HCT116 (cell line): ENCODE measurements at regions not wholly inside any gene's neighbourhood (a gene's known extent, or its start where the extent isn't known, plus 50 kb on each side); places are given as distances from the start of the nearest gene placed in this dataset.

Experiments used
- ATAC-seq: fragments of 200-7000 bp; cut with Tn5 transposase; 2 replicates; pipeline ENCODE4 v1.9.1; 2020; ENCODE audit warnings: mild to moderate bottlenecking, moderate library complexity
- BruUV-seq: library from RNA; stranded (reverse); fragments of 400-500 nt; replicated peaks from 2 replicates; lab custom pipeline; 2021; lab: Mats Ljungman, UMichigan
- CTCF ChIA-PET: fragments of 300-600 bp; sonication (Branson Sonifier 250); formaldehyde crosslinking; loops from one replicate; lab custom pipeline; 2021; ENCODE audit warnings: antibody characterized with exemption; lab: Charles Lee
- POLR2A ChIA-PET: fragments of 300-600, 350-600 bp; sonication (Branson Sonifier 250); formaldehyde crosslinking; loops from one replicate; lab custom pipeline; 2021; ENCODE audit warnings: antibody characterized with exemption; lab: Charles Lee
- RAD21 ChIA-PET, 2 experiments: fragments of 300-600 bp; sonication (Branson Sonifier 250); formaldehyde crosslinking; loops; one replicate each; lab custom pipeline; 2023; ENCODE audit warnings: low total read pairs in 2 of 2; ENCODE audit not compliant: uncharacterized antibody in 2 of 2, unreplicated experiment in 2 of 2, low non-redundant PET in 1 of 2; lab: Charles Lee
- DNase-seq: peaks from one replicate; pipeline ENCODE4 v3.0.0-alpha.2; 2010; ENCODE audit warnings: low read depth, low spot score
- H2AFZ ChIP-seq: fragments of 200-600 bp; shearing (Covaris generic), sonication (generic); 2 replicates; pipeline ENCODE4 v1.6.1; 2017; ENCODE audit warnings: low read depth, mixed run types, mixed read lengths, antibody characterized with exemption, low read length; ENCODE audit not compliant: poor library complexity, severe bottlenecking
- H3K27ac ChIP-seq: 2 replicates; pipeline ENCODE4 v1.5.1; 2012; ENCODE audit warnings: low read depth, low read length
- H3K27me3 ChIP-seq: fragments of 200-600 bp; sonication (generic); 2 replicates; pipeline ENCODE4 v1.6.1; 2016; ENCODE audit warnings: mixed run types, low read length, mixed read lengths; ENCODE audit not compliant: insufficient read depth
- H3K36me3 ChIP-seq, 2 experiments: fragments of 200-500 bp in 1 of 2; fragments of 200-600 bp in 1 of 2; sonication (Bioruptor generic) in 1 of 2; sonication (generic) in 1 of 2; 2 replicates each; pipeline versions ENCODE4 v1.5.1 to v1.6.1; 2014 to 2016; ENCODE audit warnings: low read length in 2 of 2, inconsistent platforms in 1 of 2, mixed read lengths in 1 of 2, mixed run types in 1 of 2; ENCODE audit not compliant: insufficient read depth in 2 of 2, control insufficient read depth in 1 of 2
- H3K4me1 ChIP-seq, 2 experiments: fragments of 200-600 bp in 1 of 2; sonication (generic) in 1 of 2; 2 replicates each; pipeline versions ENCODE4 v1.5.1 to v1.6.1; 2012 to 2017; ENCODE audit warnings: low read length in 2 of 2, inconsistent platforms in 1 of 2, mild to moderate bottlenecking in 1 of 2, mixed read lengths in 1 of 2, mixed run types in 1 of 2, moderate library complexity in 1 of 2; ENCODE audit not compliant: insufficient read depth in 2 of 2, control insufficient read depth in 1 of 2
- H3K4me2 ChIP-seq: fragments of 200-600 bp; sonication (generic); 2 replicates; pipeline ENCODE4 v1.6.1; 2017; ENCODE audit warnings: mixed run types, low read length, mixed read lengths
- H3K4me3 ChIP-seq, 2 experiments: fragments of 200-600 bp in 1 of 2; sonication (generic) in 1 of 2; replicated peaks in 1 of 2; 2 replicates each; pipeline ENCODE4 v1.5.1; 2011 to 2016; ENCODE audit warnings: low read length in 2 of 2, control low read depth in 1 of 2, low read depth in 1 of 2, mild to moderate bottlenecking in 1 of 2, mixed read lengths in 1 of 2, mixed run types in 1 of 2
- H3K79me2 ChIP-seq: fragments of 200-600 bp; sonication (generic); 2 replicates; pipeline ENCODE4 v1.6.1; 2017; ENCODE audit warnings: mild to moderate bottlenecking, mixed run types, low read length, moderate library complexity, mixed read lengths; ENCODE audit not compliant: insufficient read depth
- H3K9ac ChIP-seq: fragments of 200-600 bp; sonication (generic); 2 replicates; pipeline ENCODE4 v1.6.1; 2016; ENCODE audit warnings: low read length, mixed read lengths
- H3K9me2 ChIP-seq: fragments of 200-600 bp; sonication (generic), shearing (Covaris generic); 2 replicates; pipeline ENCODE4 v1.6.1; 2017; ENCODE audit warnings: mixed run types, mild to moderate bottlenecking, moderate library complexity; ENCODE audit not compliant: insufficient read depth
- H3K9me3 ChIP-seq, 2 experiments: fragments of 200-500 bp in 1 of 2; fragments of 200-600 bp in 1 of 2; sonication (Bioruptor generic) in 1 of 2; sonication (generic) in 1 of 2; 2 replicates each; pipeline ENCODE4 v1.6.1; 2014 to 2017; ENCODE audit warnings: low read length in 2 of 2, mixed read lengths in 2 of 2, inconsistent platforms in 1 of 2, low read depth in 1 of 2, mild to moderate bottlenecking in 1 of 2, mixed run types in 1 of 2, moderate library complexity in 1 of 2; ENCODE audit not compliant: control insufficient read depth in 1 of 2, insufficient read depth in 1 of 2
- H4K20me1 ChIP-seq: fragments of 200-600 bp; sonication (generic), shearing (Covaris generic); 2 replicates; pipeline ENCODE4 v1.6.1; 2017; ENCODE audit warnings: mixed run types, mild to moderate bottlenecking, moderate library complexity; ENCODE audit not compliant: insufficient read depth
- ATF3 ChIP-seq: IDR thresholded peaks from 2 replicates; pipeline ENCODE4 v1.6.1; 2012
- CEBPB ChIP-seq: IDR thresholded peaks from 2 replicates; pipeline ENCODE4 v1.6.1; 2012; ENCODE audit warnings: low read depth
- CTCF ChIP-seq, 3 experiments: fragments of 200-600 bp in 1 of 3; sonication (generic) in 1 of 3; IDR thresholded peaks in 2 of 3; conservative IDR thresholded peaks in 1 of 3; 2 replicates each; pipeline ENCODE4 v1.5.1; 2012 to 2017; ENCODE audit warnings: low read depth in 2 of 3, low read length in 2 of 3, antibody characterized with exemption in 1 of 3, borderline replicate concordance in 1 of 3, control low read depth in 1 of 3, mild to moderate bottlenecking in 1 of 3, mixed read lengths in 1 of 3, mixed run types in 1 of 3, moderate library complexity in 1 of 3; ENCODE audit not compliant: insufficient read depth in 1 of 3
- EGR1 ChIP-seq: IDR thresholded peaks from 2 replicates; pipeline ENCODE4 v1.6.1; 2012; ENCODE audit warnings: low read depth
- ELF1 ChIP-seq: IDR thresholded peaks from 2 replicates; pipeline ENCODE4 v1.6.1; 2012; ENCODE audit warnings: low read depth, borderline replicate concordance
- EZH2 ChIP-seq: fragments of 200-600 bp; sonication (generic); IDR thresholded peaks from 2 replicates; pipeline ENCODE4 v1.6.1; 2017; ENCODE audit warnings: antibody characterized with exemption, mixed run types
- EZH2phosphoT487 ChIP-seq: fragments of 200-600 bp; IDR thresholded peaks from 2 replicates; pipeline ENCODE4 v1.6.1; 2018; ENCODE audit warnings: antibody characterized with exemption, borderline replicate concordance
- JUND ChIP-seq: IDR thresholded peaks from 2 replicates; pipeline ENCODE4 v1.6.1; 2012
- MAX ChIP-seq: IDR thresholded peaks from 2 replicates; pipeline ENCODE4 v1.6.1; 2012
- POLR2AphosphoS5 ChIP-seq: IDR thresholded peaks from 2 replicates; pipeline ENCODE4 v1.6.1; 2011; ENCODE audit warnings: mild to moderate bottlenecking, low read depth, low read length, moderate library complexity
- RAD21 ChIP-seq: IDR thresholded peaks from 2 replicates; pipeline ENCODE4 v1.6.1; 2012; ENCODE audit warnings: low read depth, mild to moderate bottlenecking
- REST ChIP-seq: IDR thresholded peaks from 2 replicates; pipeline ENCODE4 v1.6.1; 2012; ENCODE audit warnings: low read depth
- SIN3A ChIP-seq: IDR thresholded peaks from 2 replicates; pipeline ENCODE4 v1.6.1; 2012; ENCODE audit warnings: low read depth
- SP1 ChIP-seq: IDR thresholded peaks from 2 replicates; pipeline ENCODE4 v1.6.1; 2012; ENCODE audit warnings: low read depth
- SRF ChIP-seq: IDR thresholded peaks from 2 replicates; pipeline ENCODE4 v1.6.1; 2012; ENCODE audit warnings: low read depth
- TCF7L2 ChIP-seq: IDR thresholded peaks from 2 replicates; pipeline ENCODE4 v1.7.0; 2011; ENCODE audit warnings: borderline replicate concordance, inconsistent platforms; ENCODE audit not compliant: insufficient read depth, insufficient read length; ENCODE audit errors: extremely low read depth
- YY1 ChIP-seq: IDR thresholded peaks from 2 replicates; pipeline ENCODE4 v1.6.1; 2011; ENCODE audit warnings: low read length, low read depth, moderate library complexity, mild to moderate bottlenecking; ENCODE audit not compliant: insufficient replicate concordance; ENCODE audit errors: extremely low read depth
- ZBTB33 ChIP-seq: IDR thresholded peaks from 2 replicates; pipeline ENCODE4 v1.6.1; 2011; ENCODE audit warnings: mild to moderate bottlenecking, low read length, moderate library complexity; ENCODE audit not compliant: insufficient replicate concordance; ENCODE audit errors: extremely low read depth
- ZFX ChIP-seq: fragments of 450-650 bp; IDR thresholded peaks from 2 replicates; pipeline ENCODE4 v1.6.1; 2017
- ZNF274 ChIP-seq: fragments of 200-500 bp; sonication (Bioruptor generic); IDR thresholded peaks from 2 replicates; pipeline ENCODE4 v1.6.1; 2014; ENCODE audit warnings: mild to moderate bottlenecking, low read depth, low read length, inconsistent platforms
- intact Hi-C: fragments of 100-400 bp; cut with micrococcal nuclease; formaldehyde crosslinking; loops from 2 replicates; pipeline ENCODE4 v1.10.0; 2022

- Histone ChIP-seq H3K4me2 (no peak overlapping the region), H3K9ac (no peak overlapping the region), H3K79me2 (no peaks in the 10 kb centered on the region), H3K4me1 (no peaks in the 10 kb centered on the region), H4K20me1 (no peaks in the 10 kb centered on the region), H3K9me2 (no peaks in the 10 kb centered on the region), H3K36me3 (no peaks in the 10 kb centered on the region), H2AFZ (no peak overlapping the region), H3K27ac (no peak overlapping the region), H3K4me3 (no peak overlapping the region), H3K27me3 (no peaks in the 10 kb centered on the region), H3K9me3 (no peaks in the 10 kb centered on the region)
- DNase-seq (no peak), ATAC-seq (no peak)
- intact Hi-C loops: no loop called here
- ChIA-PET RAD21 (no interaction called here), POLR2A (no interaction called here), CTCF (no interaction called here)
- no peak for TF ChIP-seq CTCF (IDR thresholded peaks at IDR 0.05 in 2 of 3, conservative IDR thresholded peaks at IDR 0.05 in 1 of 3; ENCODE audit: borderline replicate concordance in 1 of 3, insufficient read depth in 1 of 3, low read depth in 2 of 3, low read length in 2 of 3)
- no peak for TF ChIP-seq EZH2
- no peak for TF ChIP-seq TCF7L2
- no peak for TF ChIP-seq SIN3A
- no peak for TF ChIP-seq SRF
- TF ChIP-seq SP1: no peak
- no peak for TF ChIP-seq RAD21
- TF ChIP-seq JUND: no peak
- no peak for TF ChIP-seq ELF1
- TF ChIP-seq ZFX: no peak
- TF ChIP-seq ZBTB33: no peak
- no peak for TF ChIP-seq ZNF274
- no peak for TF ChIP-seq MAX
- no peak for TF ChIP-seq REST
- no peak for TF ChIP-seq POLR2AphosphoS5
- TF ChIP-seq EGR1: no peak
- TF ChIP-seq EZH2phosphoT487: no peak
- no peak for TF ChIP-seq CEBPB
- no peak for TF ChIP-seq YY1
- TF ChIP-seq ATF3: no peak
- no TSS peak for BruUV-seq
Measured at GRCh38 chr1:217193151-217193550, 437.7 kb downstream of the GPATCH2 start.
